Stimulated activated CD8-positive, alpha-beta memory T cell treated with anti-CD3 and anti-CD28 coated beads, Interleukin-7, amount 100 ng/mL, for 24 hours (primary cell): ENCODE measurements at regions not wholly inside any gene's neighbourhood (a gene's known extent, or its start where the extent isn't known, plus 50 kb on each side); places are given as distances from the start of the nearest gene placed in this dataset.
"Not testable (repeated sequence)": the region's sequence is repeated elsewhere in the genome, so short reads cannot be mapped to it uniquely, and the experiment has no call there.

ENCODE experiments used
- DNase-seq: peaks from one replicate; pipeline ENCODE4 v3.0.0-alpha.2; 2020; ENCODE audit warnings: low read depth

DNA sequence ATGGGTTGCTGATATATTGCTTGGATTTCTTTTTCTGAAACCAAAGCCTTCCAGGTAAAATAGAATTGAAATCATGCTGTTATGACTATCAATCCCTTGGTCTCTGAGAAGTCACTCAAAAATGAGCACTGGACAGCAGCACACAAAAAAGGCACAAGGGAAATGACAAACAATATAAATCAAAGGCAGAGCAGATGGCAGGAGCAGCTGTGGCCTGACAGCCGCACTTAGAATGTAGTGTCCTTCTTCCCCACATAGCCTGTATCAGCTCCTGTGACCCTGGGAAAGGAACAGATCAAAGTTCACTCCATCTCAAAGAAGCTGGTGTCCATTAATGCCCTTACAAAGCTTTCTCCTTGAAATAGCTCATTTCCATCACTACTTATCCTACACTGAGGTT, 326.7 kb downstream of the SUCLG1 start:
- DNase-seq, result no peak

DNA sequence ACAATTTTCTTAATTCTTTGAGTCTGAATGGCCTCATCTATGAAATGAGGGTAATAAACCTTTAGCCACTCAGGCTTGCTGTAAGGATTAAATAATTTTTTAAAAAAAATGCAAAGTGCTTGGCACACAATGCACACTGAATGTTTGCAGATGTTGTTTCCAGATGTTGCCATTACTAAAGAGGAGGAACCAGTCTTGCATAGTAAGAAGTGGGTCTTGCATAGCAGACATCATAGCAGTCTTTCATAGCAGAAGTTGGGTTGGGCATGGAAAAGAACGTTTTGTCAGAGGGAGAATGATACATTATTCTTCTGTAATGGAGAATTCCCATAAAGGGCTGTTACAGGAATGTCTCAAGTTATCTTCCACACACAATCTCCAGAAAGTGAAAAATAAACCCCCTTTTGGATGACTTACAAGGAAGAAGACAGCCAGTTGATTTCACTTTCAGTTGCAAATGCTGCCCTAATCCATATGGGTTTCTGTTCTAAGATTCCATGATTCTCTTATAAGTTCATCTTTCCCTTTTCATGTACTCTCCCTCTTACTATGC, 327.7 kb downstream of the SUCLG1 start:
- DNase-seq, result no peak

DNA sequence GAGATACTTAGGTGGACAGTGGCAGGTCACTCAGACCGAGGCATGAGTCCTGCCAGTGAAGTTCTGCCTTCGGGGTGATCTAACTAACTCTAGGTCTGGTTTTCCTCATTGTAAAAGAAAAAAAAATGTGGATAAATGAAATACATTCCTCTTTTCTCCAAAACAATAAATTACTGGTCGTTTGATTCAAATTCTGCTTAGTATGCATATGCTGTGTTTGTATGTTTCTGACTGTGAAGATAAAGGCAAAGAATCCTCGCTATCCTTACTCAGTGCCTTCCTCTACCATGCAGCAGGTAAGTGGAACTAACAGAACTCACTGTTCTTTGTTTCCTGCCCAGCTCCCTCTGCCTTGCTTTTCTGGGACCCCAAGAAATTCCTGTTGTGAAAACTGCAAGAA, 330.1 kb downstream of the SUCLG1 start:
- no peak for DNase-seq

DNA sequence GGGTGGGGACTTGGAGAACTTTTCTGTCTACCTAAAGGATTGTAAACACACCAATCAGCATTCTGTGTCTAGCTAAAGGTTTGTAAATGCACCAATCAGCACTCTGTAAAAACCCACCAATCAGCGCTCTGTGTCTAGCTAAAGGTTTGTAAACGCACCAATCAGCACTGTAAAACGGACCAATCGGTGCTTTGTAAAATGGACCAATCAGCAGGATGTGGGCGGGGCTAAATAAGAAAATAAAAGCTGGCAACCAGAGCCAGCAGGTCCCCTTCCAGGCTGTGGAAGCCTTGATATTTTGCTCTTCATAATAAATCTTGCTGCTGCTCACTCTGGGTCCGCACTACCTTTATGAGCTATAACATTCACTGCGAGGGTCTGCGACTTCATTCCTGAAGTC, 331.3 kb downstream of the SUCLG1 start:
- DNase-seq, result not testable (repeated sequence)

DNA sequence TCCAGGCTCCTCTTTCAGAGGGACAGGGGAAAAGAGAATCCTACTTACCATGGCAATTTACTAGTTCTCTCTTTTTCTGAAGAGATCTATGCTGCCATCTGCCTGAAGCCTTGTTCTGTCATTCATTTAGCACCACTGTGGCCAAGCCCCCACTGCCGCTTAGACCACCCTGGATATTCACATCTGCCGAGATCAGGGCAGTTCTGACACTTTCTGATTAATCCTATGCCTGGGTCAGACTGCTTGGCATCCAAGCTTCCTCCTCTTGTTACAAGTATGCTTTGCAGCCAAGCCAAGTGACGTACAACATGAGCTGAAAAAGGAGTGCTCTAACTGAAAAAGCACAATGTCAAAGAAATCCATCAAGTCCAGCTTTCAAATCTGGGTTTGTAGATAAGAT, 332.6 kb downstream of the SUCLG1 start:
- DNase-seq, result no peak

GRCh38 chr2:84126084-84126483, 333.0 kb downstream of the SUCLG1 start:
- DNase-seq, result no peak

DNA sequence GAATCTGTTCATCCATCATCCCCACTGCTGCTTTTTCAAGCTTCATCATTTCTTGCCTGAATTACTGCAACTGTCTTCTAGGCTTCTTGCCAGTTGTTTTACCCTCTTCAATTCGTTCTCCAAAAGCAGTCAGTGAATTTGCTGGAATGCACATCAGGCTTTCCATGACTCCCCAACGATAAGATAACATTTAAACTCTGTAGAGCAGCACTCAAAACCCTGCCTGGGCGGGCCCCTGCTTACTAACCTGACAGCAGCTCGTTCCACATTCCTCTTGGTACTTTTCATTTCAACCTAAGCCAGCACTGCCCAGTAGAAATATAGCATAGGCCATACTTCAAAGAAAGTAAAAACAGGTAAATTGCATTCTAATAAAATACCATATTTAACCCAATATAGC, 342.9 kb downstream of the SUCLG1 start:
- no peak for DNase-seq

DNA sequence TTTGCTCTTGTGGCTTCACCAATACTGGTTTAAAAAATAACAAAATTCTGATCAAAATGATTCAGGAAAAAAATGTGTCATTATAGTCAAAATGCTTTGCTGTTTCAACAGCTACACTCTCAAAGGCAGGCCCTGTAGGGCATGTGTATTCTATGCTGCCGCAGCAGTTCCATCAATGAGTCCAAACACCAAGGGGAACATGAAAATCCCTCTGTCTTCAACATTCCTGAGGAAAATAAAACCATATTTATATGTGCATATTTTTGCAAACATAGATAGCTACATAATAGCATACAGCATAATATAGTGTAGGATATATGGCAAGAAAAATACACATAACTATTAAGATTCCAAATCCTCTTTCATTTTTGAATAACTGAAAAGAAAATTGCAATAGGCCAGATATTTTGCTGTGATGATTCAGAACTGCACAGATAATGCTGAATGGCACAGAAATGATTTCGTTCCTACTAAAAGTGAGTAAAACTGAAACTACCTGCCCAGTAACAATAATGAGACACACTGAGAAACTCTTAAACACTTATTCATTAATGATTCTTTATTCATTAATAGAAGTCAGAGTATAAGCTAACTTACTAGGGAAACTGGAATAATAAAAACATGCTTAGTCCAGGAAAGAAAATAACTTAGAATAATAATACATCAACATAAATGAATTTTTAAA, 343.8 kb downstream of the SUCLG1 start:
- DNase-seq, result no peak

DNA sequence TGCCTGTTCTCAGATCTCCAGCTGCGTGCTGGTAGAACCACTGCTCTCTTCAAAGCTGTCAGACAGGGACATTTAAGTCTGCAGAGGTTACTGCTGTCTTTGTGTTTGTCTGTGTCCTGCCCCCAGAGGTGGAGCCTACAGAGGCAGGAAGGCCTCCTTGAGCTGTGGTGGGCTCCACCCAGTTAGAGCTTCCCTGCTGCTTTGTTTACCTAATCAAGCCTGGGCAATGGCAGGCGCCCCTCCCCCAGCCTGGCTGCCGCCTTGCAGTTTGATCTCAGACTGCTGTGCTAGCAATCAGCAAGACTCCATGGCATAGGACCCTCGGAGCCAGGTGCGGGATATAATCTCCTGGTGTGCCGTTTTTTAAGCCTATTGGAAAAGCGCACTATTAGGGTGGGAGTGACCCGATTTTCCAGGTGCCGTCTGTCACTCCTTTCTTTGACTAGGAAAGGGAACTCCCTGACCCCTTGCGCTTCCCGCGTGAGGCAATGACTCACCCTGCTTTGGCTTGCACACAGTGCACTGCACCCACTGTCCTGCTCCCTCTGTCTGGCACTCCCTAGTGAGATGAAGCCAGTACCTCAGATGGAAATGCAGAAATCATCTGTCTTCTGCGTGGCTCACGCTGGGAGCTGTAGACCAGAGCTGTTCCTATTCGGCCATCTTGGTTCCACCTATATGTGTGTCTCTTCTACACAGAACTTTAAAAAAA, 355.1 kb downstream of the SUCLG1 start:
- not testable (repeated sequence) for DNase-seq

DNA sequence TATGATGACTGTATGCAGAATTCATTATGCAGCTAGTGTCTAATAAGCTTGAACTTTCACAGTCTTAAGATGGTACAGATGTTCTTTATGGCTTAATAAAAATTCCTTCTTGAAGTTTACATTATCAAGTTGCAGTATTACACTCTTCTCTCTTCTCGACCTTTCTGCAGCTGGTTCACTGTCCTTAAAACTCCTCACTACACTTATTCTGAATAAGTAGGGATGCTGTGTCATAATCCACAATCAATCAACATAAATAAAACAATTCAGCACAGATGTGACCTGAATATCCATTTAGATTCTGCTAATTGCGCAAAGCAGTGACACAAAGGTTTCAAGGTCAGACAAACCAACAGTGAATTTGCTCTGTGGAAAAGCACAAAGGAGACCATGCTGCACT, 356.8 kb downstream of the SUCLG1 start:
- DNase-seq, result no peak

DNA sequence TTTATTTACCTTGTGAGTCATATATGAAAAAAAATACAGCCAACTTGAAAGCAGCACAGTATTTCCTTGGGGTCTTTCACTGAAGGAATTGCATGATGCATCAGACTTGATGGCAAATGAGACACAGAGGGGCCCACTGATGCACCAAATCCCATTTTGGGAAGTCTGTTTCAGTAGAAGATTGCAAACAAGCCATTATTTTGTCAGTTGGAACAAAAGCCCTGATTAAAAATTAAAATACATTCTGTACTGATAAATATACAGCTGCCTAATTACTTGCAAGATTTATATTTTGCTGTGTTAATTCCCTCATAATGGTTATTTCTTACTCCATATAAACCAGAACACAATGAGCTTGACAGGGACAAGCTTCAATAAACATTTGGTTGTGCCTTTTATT, 370.4 kb downstream of the SUCLG1 start:
- DNase-seq, result no peak

- no peak for DNase-seq
Measured at GRCh38 chr2:84085562-84085961, 373.5 kb downstream of the SUCLG1 start.

- DNase-seq, result no peak
Measured at GRCh38 chr2:84084856-84085255, 374.2 kb downstream of the SUCLG1 start.

DNA sequence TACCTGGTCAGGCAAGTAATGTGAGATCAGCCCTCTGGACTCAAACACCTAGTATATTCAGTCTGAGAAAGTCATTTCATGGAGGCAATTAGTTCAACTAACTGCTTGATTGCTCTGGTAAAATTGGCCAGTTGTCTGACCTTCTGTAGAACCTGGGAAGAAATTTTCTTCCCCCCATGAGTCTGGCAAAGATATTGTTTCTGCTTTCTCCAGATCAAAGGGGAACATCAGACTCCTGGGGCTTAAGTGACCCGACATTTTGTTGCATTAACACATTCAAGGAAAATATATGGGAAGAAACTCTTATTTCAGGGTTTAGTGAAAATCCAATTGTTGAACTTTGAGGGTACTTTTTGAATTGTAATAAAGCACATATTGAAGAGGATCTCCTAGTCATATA, 375.1 kb downstream of the SUCLG1 start:
- DNase-seq, result no peak

DNA sequence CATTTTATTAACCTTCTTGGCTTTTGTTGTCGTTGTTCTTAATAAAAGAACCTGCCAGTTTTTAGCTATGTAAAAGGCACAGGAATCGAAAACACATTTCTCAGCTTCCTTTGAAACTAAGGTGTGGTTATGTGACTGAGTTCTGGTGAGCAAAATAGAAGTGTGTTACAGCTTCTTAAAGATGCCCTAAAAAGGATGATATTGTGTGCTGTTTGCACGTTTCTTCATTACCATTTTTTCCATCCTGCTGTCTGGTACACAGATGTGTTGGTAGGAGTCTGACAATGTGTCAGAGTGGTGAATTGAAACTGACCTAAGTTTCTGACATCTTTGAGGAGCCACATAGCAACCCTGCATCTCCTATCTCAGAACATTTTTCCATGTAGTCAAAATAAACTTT, 380.6 kb downstream of the SUCLG1 start:
- DNase-seq, result no peak

DNA sequence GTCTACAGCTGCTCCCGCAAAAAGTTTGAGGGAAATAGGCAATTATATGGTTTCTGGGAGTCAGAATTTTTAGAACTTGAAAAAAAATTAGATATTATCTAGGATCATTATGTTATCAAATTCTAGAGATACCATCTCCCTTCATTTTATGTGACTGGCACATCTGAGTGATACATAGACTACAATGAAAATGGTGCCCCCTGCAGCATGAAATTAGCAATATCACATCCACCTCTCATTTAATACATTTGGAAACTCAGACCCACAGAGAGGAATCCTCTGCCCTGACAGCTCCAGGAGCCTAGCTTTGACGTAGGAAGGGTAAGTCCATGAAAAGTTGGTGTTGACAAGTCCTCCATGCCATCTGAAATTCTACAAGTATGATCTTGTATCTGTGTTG, 381.6 kb downstream of the SUCLG1 start:
- DNase-seq, result no peak

DNA sequence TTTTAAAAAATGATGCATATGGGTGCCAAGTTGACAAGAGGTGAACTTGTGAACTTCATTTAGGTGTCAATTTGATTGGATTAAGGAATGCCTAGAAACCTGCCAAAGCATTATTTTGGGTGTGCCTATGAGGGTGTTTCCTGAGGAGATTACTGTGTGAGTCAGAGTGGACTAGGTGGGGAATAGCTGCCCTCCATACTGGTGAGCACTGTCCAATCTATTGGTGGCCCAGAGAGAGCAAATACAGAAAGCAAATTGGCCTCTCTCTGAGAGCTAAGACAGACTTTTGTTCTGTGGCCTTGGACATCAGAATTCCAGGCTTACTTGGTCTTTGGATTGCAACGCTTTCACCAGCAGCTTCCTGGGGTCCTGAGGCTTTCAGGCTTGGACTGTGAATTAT, 388.0 kb downstream of the SUCLG1 start:
- DNase-seq, result no peak

GRCh38 chr2:84065857-84066256, 393.2 kb downstream of the SUCLG1 start:
- DNase-seq, result no peak

- no peak for DNase-seq
Measured at GRCh38 chr2:84057917-84058560, 401.0 kb downstream of the SUCLG1 start.

GRCh38 chr2:84055816-84056215, 403.3 kb downstream of the SUCLG1 start:
- no peak for DNase-seq

- DNase-seq, result not testable (repeated sequence)
Measured at GRCh38 chr2:84054577-84054976, 404.5 kb downstream of the SUCLG1 start.

GRCh38 chr2:84052913-84053312, 406.2 kb downstream of the SUCLG1 start:
- no peak for DNase-seq

- DNase-seq, result no peak
Measured at GRCh38 chr2:84052043-84052442, 407.0 kb downstream of the SUCLG1 start.
